ENCODE measurements at regions not wholly inside any gene's neighbourhood (a gene's known extent, or its start where the extent isn't known, plus 50 kb on each side); places are given as distances from the start of the nearest gene placed in this dataset.

GRCh38 chr12:126963825-126964224 is 1303.1 kb upstream of the TMEM132C start:
- peaks cover 0 to 7% (median 0%) of the 10 kb centered on the region in 8 donors for H3K9me3 ChIP-seq
- H3K27ac ChIP-seq = no peak overlapping the region
- no peaks in the 10 kb centered on the region for H3K36me3 ChIP-seq
- DNase-seq = no peak
- H3K4me1 ChIP-seq = no peaks in the 10 kb centered on the region
- intact Hi-C loops (cut with DNase I; ENCODE audit: low total_unique reads) = no loop called here
- no peak overlapping the region for H3K4me3 ChIP-seq
- 16 to 46% (median 32%) methylated on average over 1 of the region's 1 CpG for WGBS, 5 donors
- no peak for TF ChIP-seq POLR2AphosphoS5 (IDR thresholded peaks at IDR 0.05)
- no peak for TF ChIP-seq CTCF (IDR thresholded peaks at IDR 0.05 in 8 of 11, conservative IDR thresholded peaks at IDR 0.05 in 3 of 11)
- no peak for TF ChIP-seq POLR2A (IDR thresholded peaks at IDR 0.05)
- no peaks in the 10 kb centered on the region for H3K27me3 ChIP-seq (replicated peaks in 1 of 7)

- DNase-seq = no peak
- intact Hi-C loops (cut with DNase I; ENCODE audit: low total_unique reads) = no loop called here
- no peaks in the 10 kb centered on the region for H3K36me3 ChIP-seq
- no peaks in the 10 kb centered on the region for H3K4me1 ChIP-seq
- H3K27ac ChIP-seq = no peak overlapping the region
- peaks cover 0 to 7% (median 0%) of the 10 kb centered on the region in 8 donors for H3K9me3 ChIP-seq
- WGBS, 5 donors = 57 to 67% (median 62%) methylated on average over 3 of the region's 3 CpGs
- TF ChIP-seq POLR2A (IDR thresholded peaks at IDR 0.05) (no peak), POLR2AphosphoS5 (IDR thresholded peaks at IDR 0.05) (no peak), CTCF (IDR thresholded peaks at IDR 0.05 in 8 of 11, conservative IDR thresholded peaks at IDR 0.05 in 3 of 11) (no peak)
- no peaks in the 10 kb centered on the region for H3K27me3 ChIP-seq (replicated peaks in 1 of 7)
- H3K4me3 ChIP-seq = no peak overlapping the region
These were observed 1300.5 kb upstream of the TMEM132C start for GRCh38 chr12:126966498-126966897.

- Histone ChIP-seq H3K9me3 (peaks cover 0 to 7% (median 0%) of the 10 kb centered on the region in 8 donors), H3K27me3 (replicated peaks in 1 of 7) (no peaks in the 10 kb centered on the region), H3K27ac (no peak overlapping the region), H3K4me3 (no peak overlapping the region), H3K36me3 (no peaks in the 10 kb centered on the region), H3K4me1 (no peaks in the 10 kb centered on the region)
- TF ChIP-seq POLR2AphosphoS5 (IDR thresholded peaks at IDR 0.05) (no peak), CTCF (IDR thresholded peaks at IDR 0.05 in 8 of 11, conservative IDR thresholded peaks at IDR 0.05 in 3 of 11) (no peak), POLR2A (IDR thresholded peaks at IDR 0.05) (no peak)
- intact Hi-C loops (cut with DNase I; ENCODE audit: low total_unique reads) = no loop called here
- 79 to 83% (median 79%) methylated on average over 5 of the region's 5 CpGs for WGBS, 5 donors
- no peak for DNase-seq
These were observed 1299.8 kb upstream of the TMEM132C start for GRCh38 chr12:126967152-126967551.

- Histone ChIP-seq H3K4me3 (no peak overlapping the region), H3K4me1 (no peaks in the 10 kb centered on the region), H3K36me3 (no peaks in the 10 kb centered on the region), H3K9me3 (no peaks in the 10 kb centered on the region), H3K27ac (no peak overlapping the region), H3K27me3 (replicated peaks in 1 of 7) (no peaks in the 10 kb centered on the region)
- no peak for TF ChIP-seq CTCF (IDR thresholded peaks at IDR 0.05 in 8 of 11, conservative IDR thresholded peaks at IDR 0.05 in 3 of 11)
- no peak for TF ChIP-seq POLR2A (IDR thresholded peaks at IDR 0.05)
- TF ChIP-seq POLR2AphosphoS5 (IDR thresholded peaks at IDR 0.05) = no peak
- no peak for DNase-seq
- intact Hi-C loops (cut with DNase I; ENCODE audit: low total_unique reads) = no loop called here
- 61 to 77% (median 69%) methylated on average over 3 of the region's 3 CpGs for WGBS, 5 donors
These were observed 1292.2 kb upstream of the TMEM132C start for GRCh38 chr12:126974779-126975178.
